ENCODE measurements at regions not wholly inside any gene's neighbourhood (a gene's known extent, or its start where the extent isn't known, plus 50 kb on each side); places are given as distances from the start of the nearest gene placed in this dataset.

DNA sequence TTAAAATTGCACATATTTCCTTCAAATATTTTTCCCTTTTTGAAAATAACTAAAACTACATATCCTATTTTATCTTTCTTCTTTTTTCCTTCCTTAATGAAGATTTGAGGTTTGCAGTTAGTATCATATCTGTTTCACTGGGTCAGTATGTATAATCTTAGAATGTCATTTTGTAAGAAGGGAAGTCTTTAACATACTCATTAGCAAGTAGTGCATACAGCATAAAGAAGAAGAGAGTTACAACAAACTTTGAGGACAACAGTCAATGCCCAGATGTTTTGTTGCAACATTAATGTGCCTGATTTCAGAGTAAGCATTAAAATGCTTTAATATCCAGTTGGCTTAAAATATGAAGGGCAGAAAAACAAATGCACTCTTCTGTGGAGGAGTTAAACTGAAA, 176.9 kb upstream of the FBXO33 start:
- no peak for TF ChIP-seq POLR2A (IDR thresholded peaks at IDR 0.05)
- TF ChIP-seq, protein P1, sequence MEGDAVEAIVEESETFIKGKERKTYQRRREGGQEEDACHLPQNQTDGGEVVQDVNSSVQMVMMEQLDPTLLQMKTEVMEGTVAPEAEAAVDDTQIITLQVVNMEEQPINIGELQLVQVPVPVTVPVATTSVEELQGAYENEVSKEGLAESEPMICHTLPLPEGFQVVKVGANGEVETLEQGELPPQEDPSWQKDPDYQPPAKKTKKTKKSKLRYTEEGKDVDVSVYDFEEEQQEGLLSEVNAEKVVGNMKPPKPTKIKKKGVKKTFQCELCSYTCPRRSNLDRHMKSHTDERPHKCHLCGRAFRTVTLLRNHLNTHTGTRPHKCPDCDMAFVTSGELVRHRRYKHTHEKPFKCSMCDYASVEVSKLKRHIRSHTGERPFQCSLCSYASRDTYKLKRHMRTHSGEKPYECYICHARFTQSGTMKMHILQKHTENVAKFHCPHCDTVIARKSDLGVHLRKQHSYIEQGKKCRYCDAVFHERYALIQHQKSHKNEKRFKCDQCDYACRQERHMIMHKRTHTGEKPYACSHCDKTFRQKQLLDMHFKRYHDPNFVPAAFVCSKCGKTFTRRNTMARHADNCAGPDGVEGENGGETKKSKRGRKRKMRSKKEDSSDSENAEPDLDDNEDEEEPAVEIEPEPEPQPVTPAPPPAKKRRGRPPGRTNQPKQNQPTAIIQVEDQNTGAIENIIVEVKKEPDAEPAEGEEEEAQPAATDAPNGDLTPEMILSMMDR (IDR thresholded peaks at IDR 0.05 in 8 of 11, conservative IDR thresholded peaks at IDR 0.05 in 3 of 11) = no peak
